Fibroblast of mammary gland (primary cell): ENCODE measurements at regions not wholly inside any gene's neighbourhood (a gene's known extent, or its start where the extent isn't known, plus 50 kb on each side); places are given as distances from the start of the nearest gene placed in this dataset.

Experiments used
- DNase-seq: peaks from one replicate; pipeline ENCODE4 v3.0.0-alpha.2; 2010; ENCODE audit warnings: low read depth
- H3K4me3 ChIP-seq: 2 replicates; pipeline ENCODE4 v1.5.1; 2011; ENCODE audit warnings: low read depth, mild to moderate bottlenecking, low read length, moderate library complexity; ENCODE audit not compliant: control insufficient read depth
- CTCF ChIP-seq: conservative IDR thresholded peaks from 2 replicates; pipeline ENCODE4 v1.5.1; 2011; ENCODE audit warnings: low read depth, low read length, inconsistent platforms; ENCODE audit not compliant: control insufficient read depth, insufficient read depth

- no peak overlapping the region for H3K4me3 ChIP-seq
- DNase-seq: peak; percentile 68
- no peak for TF ChIP-seq CTCF
Observed at GRCh38 chr6:113586413-113587077, 270.6 kb upstream of the MARCKS start.

GRCh38 chr6:113587078-113587699 lies 270.0 kb upstream of the MARCKS start:
- no peak for DNase-seq
- H3K4me3 ChIP-seq: no peak overlapping the region
- TF ChIP-seq CTCF: no peak

- no peak for TF ChIP-seq CTCF
- no peak overlapping the region for H3K4me3 ChIP-seq
- DNase-seq: peak; percentile 73
Observed at GRCh38 chr6:113588646-113589045, 268.5 kb upstream of the MARCKS start.

GRCh38 chr6:113591896-113592827 lies 265.0 kb upstream of the MARCKS start:
- no peak for DNase-seq
- no peak for TF ChIP-seq CTCF
- H3K4me3 ChIP-seq: no peak overlapping the region

GRCh38 chr6:113594726-113595125 lies 262.4 kb upstream of the MARCKS start:
- TF ChIP-seq CTCF: no peak
- DNase-seq: no peak
- H3K4me3 ChIP-seq: no peak overlapping the region

GRCh38 chr6:113595911-113596376 lies 261.2 kb upstream of the MARCKS start:
- peak; percentile 52 for DNase-seq
- no peak for TF ChIP-seq CTCF

More at GRCh38 chr6:113595911-113596376, 261.2 kb upstream of the MARCKS start:
- H3K4me3 ChIP-seq: no peak overlapping the region
